H1 (cell line): ENCODE measurements at regions not wholly inside any gene's neighbourhood (a gene's known extent, or its start where the extent isn't known, plus 50 kb on each side); places are given as distances from the start of the nearest gene placed in this dataset.

Experiments used
- CEBPB ChIP-seq: IDR thresholded peaks from 2 replicates; pipeline ENCODE4 v1.6.1; 2012; ENCODE audit warnings: low read depth, low read length
- EZH2 ChIP-seq: fragments of 200-600 bp; sonication (generic); IDR thresholded peaks from 2 replicates; pipeline ENCODE4 v1.7.1; 2012; ENCODE audit warnings: low read depth, mild to moderate bottlenecking, moderate library complexity, low read length, inconsistent platforms; ENCODE audit not compliant: severe bottlenecking
- TF ChIP-seq, protein P1 (sequence below): IDR thresholded peaks from 2 replicates; pipeline ENCODE4 v1.6.1; 2012; ENCODE audit warnings: inconsistent platforms

DNA sequence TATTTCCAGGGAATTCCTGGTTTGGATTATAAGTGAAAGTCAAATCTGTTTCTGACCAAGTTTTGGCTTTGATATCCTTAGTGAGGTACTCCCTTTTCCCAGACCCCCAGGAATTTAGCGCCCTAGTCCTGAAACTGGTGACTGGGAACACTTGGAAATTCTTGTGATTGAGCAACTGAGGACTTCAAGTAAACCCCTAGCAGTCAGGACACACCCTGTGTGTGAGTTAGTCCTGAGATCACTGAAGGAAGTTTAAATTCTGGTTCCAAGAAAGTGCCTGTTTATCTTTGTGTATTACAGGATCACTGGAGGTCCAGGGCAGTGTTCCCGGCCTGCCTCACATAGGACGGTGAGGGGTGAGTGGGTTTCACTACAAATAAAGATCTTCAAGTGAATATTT is 95.1 kb upstream of the F3 start:
- TF ChIP-seq, protein P1, sequence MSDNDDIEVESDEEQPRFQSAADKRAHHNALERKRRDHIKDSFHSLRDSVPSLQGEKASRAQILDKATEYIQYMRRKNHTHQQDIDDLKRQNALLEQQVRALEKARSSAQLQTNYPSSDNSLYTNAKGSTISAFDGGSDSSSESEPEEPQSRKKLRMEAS, result no peak
- TF ChIP-seq CEBPB, result no peak
- TF ChIP-seq EZH2, result no peak
